ENCODE measurements at regions not wholly inside any gene's neighbourhood (a gene's known extent, or its start where the extent isn't known, plus 50 kb on each side); places are given as distances from the start of the nearest gene placed in this dataset.
"Not testable (repeated sequence)": the region's sequence is repeated elsewhere in the genome, so short reads cannot be mapped to it uniquely, and the experiment has no call there.

- no peak overlapping the region for H3K4me3 ChIP-seq (ENCODE audit: low read depth, low read length)
- DNase-seq (ENCODE audit: low read depth), result no peak
- no peak for TF ChIP-seq CTCF (IDR thresholded peaks at IDR 0.05; ENCODE audit: insufficient read depth, low read depth, low read length, missing control alignments)
Measured at GRCh38 chr5:39941416-39941815, 516.6 kb upstream of the DAB2 start.

GRCh38 chr5:39934830-39935229 is 510.1 kb upstream of the DAB2 start:
- no peak for TF ChIP-seq CTCF (IDR thresholded peaks at IDR 0.05; ENCODE audit: insufficient read depth, low read depth, low read length, missing control alignments)
- DNase-seq (ENCODE audit: low read depth), result no peak
- no peak overlapping the region for H3K4me3 ChIP-seq (ENCODE audit: low read depth, low read length)

GRCh38 chr5:39933061-39933460 is 508.3 kb upstream of the DAB2 start:
- no peak for TF ChIP-seq CTCF (IDR thresholded peaks at IDR 0.05; ENCODE audit: insufficient read depth, low read depth, low read length, missing control alignments)
- DNase-seq (ENCODE audit: low read depth), result no peak
- H3K4me3 ChIP-seq (ENCODE audit: low read depth, low read length), result no peak overlapping the region

- no peak for TF ChIP-seq CTCF (IDR thresholded peaks at IDR 0.05; ENCODE audit: insufficient read depth, low read depth, low read length, missing control alignments)
- DNase-seq (ENCODE audit: low read depth), result no peak
- H3K4me3 ChIP-seq (ENCODE audit: low read depth, low read length), result no peak overlapping the region
Measured at GRCh38 chr5:39928709-39929108, 503.9 kb upstream of the DAB2 start.

GRCh38 chr5:39919876-39920275 is 495.1 kb upstream of the DAB2 start:
- H3K4me3 ChIP-seq (ENCODE audit: low read depth, low read length), result no peak overlapping the region
- no peak for TF ChIP-seq CTCF (IDR thresholded peaks at IDR 0.05; ENCODE audit: insufficient read depth, low read depth, low read length, missing control alignments)
- no peak for DNase-seq (ENCODE audit: low read depth)

GRCh38 chr5:39912906-39913305 is 488.1 kb upstream of the DAB2 start:
- H3K4me3 ChIP-seq (ENCODE audit: low read depth, low read length), result no peak overlapping the region
- TF ChIP-seq CTCF (IDR thresholded peaks at IDR 0.05; ENCODE audit: insufficient read depth, low read depth, low read length, missing control alignments), result no peak

GRCh38 chr5:39907267-39907951 is 482.6 kb upstream of the DAB2 start:
- H3K4me3 ChIP-seq (ENCODE audit: low read depth, low read length); DNase-seq (ENCODE audit: low read depth): not testable (repeated sequence)

More at GRCh38 chr5:39912906-39913305, 488.1 kb upstream of the DAB2 start:
- DNase-seq (ENCODE audit: low read depth), result no peak
